ENCODE measurements at regions not wholly inside any gene's neighbourhood (a gene's known extent, or its start where the extent isn't known, plus 50 kb on each side); places are given as distances from the start of the nearest gene placed in this dataset.
"Not testable (repeated sequence)": the region's sequence is repeated elsewhere in the genome, so short reads cannot be mapped to it uniquely, and the experiment has no call there.

DNA sequence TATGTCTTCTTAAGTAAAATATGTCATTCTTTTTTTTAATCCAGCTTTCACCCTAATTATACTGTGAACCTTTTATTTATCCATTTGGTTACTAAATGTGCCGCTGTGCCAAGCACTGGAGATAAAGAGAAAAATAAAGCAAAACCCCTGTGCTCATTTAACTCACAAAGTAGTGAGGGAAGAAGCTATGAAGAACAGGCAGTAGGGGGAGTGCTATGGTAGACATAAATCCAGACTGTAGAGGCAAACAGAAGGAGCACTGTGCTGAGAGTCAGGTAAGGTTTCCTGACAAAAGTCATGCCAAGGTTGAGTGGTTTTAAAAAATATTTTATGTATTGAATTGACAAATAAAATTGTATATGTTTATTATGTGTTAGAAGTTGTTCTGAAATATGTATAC is 188.5 kb upstream of the SYT10 start:
- no peaks in the 10 kb centered on the region for H3K9me3 ChIP-seq (ENCODE audit: control insufficient read depth in 1 of 2, low read length in 2 of 2)
- Mint-ChIP-seq H3K27ac (no peak overlapping the region), H3K9me3 (peaks cover 0 to 14% (median under 1%) of the 10 kb centered on the region in 8 donors), H3K4me1 (no peaks in the 10 kb centered on the region), H3K4me3 (no peak overlapping the region), H3K36me3 (no peaks in the 10 kb centered on the region), H3K27me3 (no peaks in the 10 kb centered on the region)
- H3K4me3 ChIP-seq (ENCODE audit: low read length in 2 of 2), result no peak overlapping the region
- H3K27ac ChIP-seq (ENCODE audit: low read depth, low read length), result no peak overlapping the region
- no peaks in the 10 kb centered on the region for H3K4me1 ChIP-seq (ENCODE audit: insufficient read depth, low read length)
- intact Hi-C loops (cut with micrococcal nuclease), result no loop called here
- H3K36me3 ChIP-seq (ENCODE audit: insufficient read depth, low read length), result no peaks in the 10 kb centered on the region
- POLR2A ChIA-PET (ENCODE audit: partially characterized antibody), result no interaction called here
- CTCF ChIA-PET (ENCODE audit: partially characterized antibody), result no interaction called here
- no peaks in the 10 kb centered on the region for H3K27me3 ChIP-seq (ENCODE audit: insufficient read depth, low read length)
- no peak for DNase-seq

DNA sequence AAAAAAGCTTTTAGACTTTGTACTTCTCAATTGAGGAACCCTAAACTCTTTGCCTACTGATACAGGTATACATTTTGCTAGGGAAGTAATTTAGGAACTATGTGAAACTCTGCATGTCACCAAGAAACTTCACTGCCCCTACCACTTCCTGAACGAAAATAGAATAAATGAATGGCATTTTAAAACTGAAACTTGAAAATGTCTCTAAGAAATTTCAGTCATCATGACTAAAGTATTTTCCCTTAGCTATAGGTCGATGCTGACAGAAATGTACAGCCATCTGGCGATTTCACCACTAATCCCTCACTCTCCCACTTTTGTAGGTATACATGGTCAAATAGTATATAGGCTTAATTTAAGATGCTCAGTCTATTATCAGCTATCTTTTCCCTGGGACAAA is 194.9 kb upstream of the SYT10 start:
- H3K9me3 ChIP-seq (ENCODE audit: control insufficient read depth in 1 of 2, low read length in 2 of 2), result no peaks in the 10 kb centered on the region
- no peaks in the 10 kb centered on the region for H3K27me3 ChIP-seq (ENCODE audit: insufficient read depth, low read length)
- Mint-ChIP-seq H3K4me1 (no peaks in the 10 kb centered on the region), H3K4me3 (no peak overlapping the region), H3K36me3 (no peaks in the 10 kb centered on the region), H3K27me3 (no peaks in the 10 kb centered on the region), H3K27ac (no peak overlapping the region), H3K9me3 (peaks cover 2 to 9% (median 4%) of the 10 kb centered on the region in 8 donors)
- DNase-seq, result no peak
- POLR2A ChIA-PET (ENCODE audit: partially characterized antibody), result no interaction called here
- intact Hi-C loops (cut with micrococcal nuclease), result no loop called here
- no peak overlapping the region for H3K4me3 ChIP-seq (ENCODE audit: low read length in 2 of 2)
- CTCF ChIA-PET (ENCODE audit: partially characterized antibody), result no interaction called here
- H3K27ac ChIP-seq (ENCODE audit: low read depth, low read length), result no peak overlapping the region
- no peaks in the 10 kb centered on the region for H3K36me3 ChIP-seq (ENCODE audit: insufficient read depth, low read length)
- no peaks in the 10 kb centered on the region for H3K4me1 ChIP-seq (ENCODE audit: insufficient read depth, low read length)

DNA sequence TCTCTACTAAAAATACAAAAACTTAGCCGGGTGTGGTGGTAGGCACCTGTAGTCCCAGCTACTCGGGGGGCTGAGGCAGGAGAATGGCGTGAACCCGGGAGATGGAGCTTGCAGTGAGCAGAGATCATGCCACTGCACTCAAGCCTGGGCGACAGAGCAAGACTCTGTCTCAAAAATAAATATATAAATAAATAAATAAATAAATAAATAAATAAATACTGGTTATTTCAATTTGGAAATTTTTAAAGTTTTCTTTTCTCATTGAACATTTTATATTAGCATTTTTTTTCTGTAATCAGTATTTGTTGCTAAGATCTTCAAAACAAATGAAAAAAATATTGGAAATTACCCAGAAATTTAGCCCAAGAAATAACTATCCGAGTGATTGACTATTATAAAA is 197.3 kb upstream of the SYT10 start:
- H3K9me3 Mint-ChIP-seq; POLR2A ChIA-PET (ENCODE audit: partially characterized antibody); H3K27me3 ChIP-seq (ENCODE audit: insufficient read depth, low read length); H3K36me3 Mint-ChIP-seq; DNase-seq; H3K4me3 Mint-ChIP-seq; H3K4me3 ChIP-seq (ENCODE audit: low read length in 2 of 2); H3K27ac ChIP-seq (ENCODE audit: low read depth, low read length); CTCF ChIA-PET (ENCODE audit: partially characterized antibody); H3K36me3 ChIP-seq (ENCODE audit: insufficient read depth, low read length); intact Hi-C loops (cut with micrococcal nuclease); H3K27ac Mint-ChIP-seq; H3K9me3 ChIP-seq (ENCODE audit: control insufficient read depth in 1 of 2, low read length in 2 of 2); H3K27me3 Mint-ChIP-seq; H3K4me1 ChIP-seq (ENCODE audit: insufficient read depth, low read length); H3K4me1 Mint-ChIP-seq: not testable (repeated sequence)

DNA sequence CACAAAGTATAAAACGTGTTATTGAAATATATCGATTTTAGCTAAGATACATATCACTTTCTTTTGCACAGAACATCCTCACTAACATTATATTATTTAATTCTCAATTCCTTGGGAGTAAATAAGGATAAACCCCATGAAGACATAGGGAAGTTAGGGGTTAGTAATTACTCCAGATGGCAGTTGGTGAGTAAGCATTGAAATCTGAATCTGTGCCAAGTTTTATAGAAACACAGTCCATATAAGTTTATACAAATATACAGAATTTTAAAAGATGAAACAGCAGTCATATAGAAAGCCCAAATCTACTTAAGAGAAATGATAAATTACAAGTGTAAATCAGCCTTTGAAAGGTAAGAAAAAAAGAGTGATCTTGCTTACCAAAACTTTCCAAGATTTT is 200.4 kb upstream of the SYT10 start:
- H3K4me1 Mint-ChIP-seq, result no peaks in the 10 kb centered on the region
- H3K4me1 ChIP-seq (ENCODE audit: insufficient read depth, low read length), result no peaks in the 10 kb centered on the region
- no peaks in the 10 kb centered on the region for H3K9me3 ChIP-seq (ENCODE audit: control insufficient read depth in 1 of 2, low read length in 2 of 2)
- H3K4me3 ChIP-seq (ENCODE audit: low read length in 2 of 2), result no peak overlapping the region
- H3K27me3 Mint-ChIP-seq, result no peaks in the 10 kb centered on the region
- POLR2A ChIA-PET (ENCODE audit: partially characterized antibody), result no interaction called here
- H3K36me3 Mint-ChIP-seq, result no peaks in the 10 kb centered on the region
- CTCF ChIA-PET (ENCODE audit: partially characterized antibody), result no interaction called here
- H3K27me3 ChIP-seq (ENCODE audit: insufficient read depth, low read length), result no peaks in the 10 kb centered on the region
- H3K36me3 ChIP-seq (ENCODE audit: insufficient read depth, low read length), result no peaks in the 10 kb centered on the region
- H3K27ac ChIP-seq (ENCODE audit: low read depth, low read length), result no peak overlapping the region
- intact Hi-C loops (cut with micrococcal nuclease), result no loop called here
- DNase-seq, result no peak
- peaks cover 0 to 6% (median 3%) of the 10 kb centered on the region in 8 donors for H3K9me3 Mint-ChIP-seq
- no peak overlapping the region for H3K27ac Mint-ChIP-seq
- H3K4me3 Mint-ChIP-seq, result no peak overlapping the region

- POLR2A ChIA-PET (ENCODE audit: partially characterized antibody), result no interaction called here
- Histone ChIP-seq H3K27me3 (ENCODE audit: insufficient read depth, low read length) (no peaks in the 10 kb centered on the region), H3K36me3 (ENCODE audit: insufficient read depth, low read length) (no peaks in the 10 kb centered on the region), H3K27ac (ENCODE audit: low read depth, low read length) (no peak overlapping the region), H3K4me1 (ENCODE audit: insufficient read depth, low read length) (no peaks in the 10 kb centered on the region), H3K4me3 (ENCODE audit: low read length in 2 of 2) (no peak overlapping the region), H3K9me3 (ENCODE audit: control insufficient read depth in 1 of 2, low read length in 2 of 2) (no peaks in the 10 kb centered on the region)
- no peaks in the 10 kb centered on the region for H3K4me1 Mint-ChIP-seq
- H3K27me3 Mint-ChIP-seq, result no peaks in the 10 kb centered on the region
- no peak overlapping the region for H3K4me3 Mint-ChIP-seq
- intact Hi-C loops (cut with micrococcal nuclease), result no loop called here
- no peak for DNase-seq
- no peaks in the 10 kb centered on the region for H3K36me3 Mint-ChIP-seq
- CTCF ChIA-PET (ENCODE audit: partially characterized antibody), result interaction anchor here (0.6 kb wide), 1 partner anchor 18 kb away, joined by 3 read pairs; no protein-coding TSS in a partner anchor
- no peak overlapping the region for H3K27ac Mint-ChIP-seq
- H3K9me3 Mint-ChIP-seq, result peaks cover 0 to 7% (median 4%) of the 10 kb centered on the region in 8 donors
Measured at GRCh38 chr12:33649992-33650391, 210.4 kb upstream of the SYT10 start.

DNA sequence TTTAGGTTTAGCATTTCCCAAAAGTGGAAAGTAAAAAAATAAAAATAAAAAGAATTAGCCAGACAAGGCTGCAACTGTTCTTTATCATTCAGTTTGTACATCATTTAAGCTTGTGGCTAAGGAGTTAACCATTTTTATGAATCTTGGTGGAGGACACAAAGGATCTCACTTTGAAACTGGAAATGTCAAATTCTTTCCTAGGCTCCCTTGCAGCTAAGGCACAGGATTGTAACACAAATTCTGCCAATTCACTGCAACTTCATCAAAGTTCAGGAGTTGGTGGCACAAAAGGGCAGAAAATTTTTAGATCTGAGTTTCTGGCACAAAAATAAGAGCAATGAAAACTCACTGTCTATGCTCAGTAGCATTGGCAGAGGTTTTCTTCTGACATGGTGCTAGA is 211.2 kb upstream of the SYT10 start:
- H3K27ac Mint-ChIP-seq, result no peak overlapping the region
- H3K36me3 Mint-ChIP-seq, result no peaks in the 10 kb centered on the region
- Histone ChIP-seq H3K36me3 (ENCODE audit: insufficient read depth, low read length) (no peaks in the 10 kb centered on the region), H3K4me3 (ENCODE audit: low read length in 2 of 2) (no peak overlapping the region), H3K9me3 (ENCODE audit: control insufficient read depth in 1 of 2, low read length in 2 of 2) (no peaks in the 10 kb centered on the region), H3K4me1 (ENCODE audit: insufficient read depth, low read length) (no peaks in the 10 kb centered on the region), H3K27me3 (ENCODE audit: insufficient read depth, low read length) (no peaks in the 10 kb centered on the region), H3K27ac (ENCODE audit: low read depth, low read length) (no peak overlapping the region)
- no peak overlapping the region for H3K4me3 Mint-ChIP-seq
- intact Hi-C loops (cut with micrococcal nuclease), result no loop called here
- H3K4me1 Mint-ChIP-seq, result no peaks in the 10 kb centered on the region
- H3K9me3 Mint-ChIP-seq, result peaks cover 0 to 7% (median 4%) of the 10 kb centered on the region in 8 donors
- ChIA-PET POLR2A (ENCODE audit: partially characterized antibody) (no interaction called here), CTCF (ENCODE audit: partially characterized antibody) (no interaction called here)
- H3K27me3 Mint-ChIP-seq, result no peaks in the 10 kb centered on the region
- DNase-seq, result no peak

DNA sequence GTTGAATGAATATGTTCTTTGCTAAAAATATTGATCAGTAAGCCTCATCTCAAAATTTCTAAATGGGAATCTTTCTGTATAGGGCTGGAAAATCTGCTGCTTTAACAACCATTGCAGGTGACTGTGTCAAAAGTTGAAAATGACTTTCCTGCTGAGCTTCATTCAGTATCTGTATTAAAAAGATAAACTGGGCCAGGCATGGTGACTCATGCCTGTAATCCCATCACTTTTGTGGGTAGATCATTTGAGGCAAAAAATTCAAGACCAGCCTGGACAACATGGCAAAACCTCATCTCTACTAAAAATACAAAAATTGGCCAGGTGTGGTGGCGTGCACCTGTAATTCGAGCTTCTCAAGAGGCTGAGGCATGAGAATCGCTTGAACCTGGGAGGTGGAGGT is 213.7 kb upstream of the SYT10 start:
- intact Hi-C loops (cut with micrococcal nuclease), result no loop called here
- Histone ChIP-seq H3K27ac (ENCODE audit: low read depth, low read length) (no peak overlapping the region), H3K4me3 (ENCODE audit: low read length in 2 of 2) (no peak overlapping the region), H3K36me3 (ENCODE audit: insufficient read depth, low read length) (no peaks in the 10 kb centered on the region), H3K27me3 (ENCODE audit: insufficient read depth, low read length) (no peaks in the 10 kb centered on the region), H3K9me3 (ENCODE audit: control insufficient read depth in 1 of 2, low read length in 2 of 2) (no peaks in the 10 kb centered on the region), H3K4me1 (ENCODE audit: insufficient read depth, low read length) (no peaks in the 10 kb centered on the region)
- Mint-ChIP-seq H3K27me3 (no peaks in the 10 kb centered on the region), H3K4me3 (no peak overlapping the region), H3K27ac (no peak overlapping the region), H3K4me1 (no peaks in the 10 kb centered on the region), H3K9me3 (peaks cover 0 to 9% (median 4%) of the 10 kb centered on the region in 8 donors), H3K36me3 (no peaks in the 10 kb centered on the region)
- POLR2A ChIA-PET (ENCODE audit: partially characterized antibody), result no interaction called here
- CTCF ChIA-PET (ENCODE audit: partially characterized antibody), result no interaction called here
- DNase-seq, result no peak

GRCh38 chr12:33654313-33654712 is 214.7 kb upstream of the SYT10 start:
- Histone ChIP-seq H3K4me1 (ENCODE audit: insufficient read depth, low read length) (no peaks in the 10 kb centered on the region), H3K9me3 (ENCODE audit: control insufficient read depth in 1 of 2, low read length in 2 of 2) (no peaks in the 10 kb centered on the region), H3K4me3 (ENCODE audit: low read length in 2 of 2) (no peak overlapping the region), H3K36me3 (ENCODE audit: insufficient read depth, low read length) (no peaks in the 10 kb centered on the region), H3K27me3 (ENCODE audit: insufficient read depth, low read length) (no peaks in the 10 kb centered on the region), H3K27ac (ENCODE audit: low read depth, low read length) (no peak overlapping the region)
- ChIA-PET CTCF (ENCODE audit: partially characterized antibody) (no interaction called here), POLR2A (ENCODE audit: partially characterized antibody) (no interaction called here)
- H3K9me3 Mint-ChIP-seq, result peaks cover 0 to 9% (median 4%) of the 10 kb centered on the region in 8 donors
- no peak for DNase-seq
- H3K27ac Mint-ChIP-seq, result no peak overlapping the region
- H3K36me3 Mint-ChIP-seq, result no peaks in the 10 kb centered on the region
- H3K27me3 Mint-ChIP-seq, result no peaks in the 10 kb centered on the region
- intact Hi-C loops (cut with micrococcal nuclease), result no loop called here
- H3K4me1 Mint-ChIP-seq, result no peaks in the 10 kb centered on the region
- H3K4me3 Mint-ChIP-seq, result no peak overlapping the region
